Subcutaneous abdominal adipose tissue (tissue), 5 donors: ENCODE measurements at regions not wholly inside any gene's neighbourhood (a gene's known extent, or its start where the extent isn't known, plus 50 kb on each side); places are given as distances from the start of the nearest gene placed in this dataset.

ENCODE experiments used
- H3K27ac ChIP-seq: one replicate; pipeline ENCODE4 v1.7.0; 2013; ENCODE audit warnings: low read depth, mild to moderate bottlenecking, inconsistent platforms, low read length, moderate library complexity
- H3K27me3 ChIP-seq, 5 donors: one replicate each; pipeline ENCODE4 v1.7.0; 2013; ENCODE audit warnings: low read length in 5 of 5, inconsistent platforms in 1 of 5; ENCODE audit not compliant: control insufficient read depth in 5 of 5, insufficient read depth in 4 of 5
- H3K36me3 ChIP-seq, 5 donors: one replicate each; pipeline ENCODE4 v1.7.0; 2013; ENCODE audit warnings: low read length in 5 of 5; ENCODE audit not compliant: control insufficient read depth in 5 of 5, insufficient read depth in 5 of 5
- H3K4me1 ChIP-seq, 5 donors: one replicate each; pipeline ENCODE4 v1.7.0; 2013; ENCODE audit warnings: low read length in 5 of 5, mild to moderate bottlenecking in 3 of 5, moderate library complexity in 1 of 5; ENCODE audit not compliant: control insufficient read depth in 5 of 5, insufficient read depth in 5 of 5
- H3K4me3 ChIP-seq, 5 donors: one replicate each; pipeline ENCODE4 v1.7.0; 2013; ENCODE audit warnings: low read length in 5 of 5, low read depth in 1 of 5
- H3K9ac ChIP-seq, 5 donors: one replicate each; pipeline ENCODE4 v1.7.0; 2013; ENCODE audit warnings: low read length in 5 of 5, mild to moderate bottlenecking in 4 of 5, moderate library complexity in 3 of 5
- H3K9me3 ChIP-seq, 5 donors: one replicate each; pipeline ENCODE4 v1.7.0; 2013; ENCODE audit warnings: low read length in 5 of 5; ENCODE audit not compliant: control insufficient read depth in 5 of 5
- donor health status: healthy.
- donor health status: healthy.
- donor health status: healthy.
- donor health status: healthy.
- donor health status: healthy.

DNA sequence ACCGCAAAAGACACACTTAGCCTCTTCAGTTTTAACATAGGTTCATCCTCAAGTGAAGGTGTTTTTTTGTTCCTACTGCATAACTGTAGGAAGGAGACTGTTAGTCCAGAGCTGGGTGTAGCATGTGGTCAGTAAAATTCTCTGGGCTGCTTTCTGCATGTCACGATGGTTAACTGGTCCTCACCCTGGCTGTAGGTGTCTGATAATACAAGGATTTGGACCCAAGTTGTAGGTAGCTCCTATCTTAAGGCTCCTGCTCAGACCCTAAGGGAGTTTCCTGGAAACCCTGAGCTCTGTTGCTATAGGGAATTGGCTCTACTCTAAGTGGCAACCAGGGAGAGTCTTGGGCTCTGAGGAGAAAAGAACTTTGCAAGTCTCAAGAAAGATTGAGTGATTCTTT is 112.9 kb downstream of the SAMD9 start:
- Histone ChIP-seq H3K36me3 (no peaks in the 10 kb centered on the region), H3K27ac (no peak overlapping the region), H3K9me3 (no peaks in the 10 kb centered on the region), H3K9ac (no peak overlapping the region), H3K4me3 (no peak overlapping the region), H3K4me1 (no peaks in the 10 kb centered on the region), H3K27me3 (peaks cover 0 to 2% (median 0%) of the 10 kb centered on the region in 5 donors)

DNA sequence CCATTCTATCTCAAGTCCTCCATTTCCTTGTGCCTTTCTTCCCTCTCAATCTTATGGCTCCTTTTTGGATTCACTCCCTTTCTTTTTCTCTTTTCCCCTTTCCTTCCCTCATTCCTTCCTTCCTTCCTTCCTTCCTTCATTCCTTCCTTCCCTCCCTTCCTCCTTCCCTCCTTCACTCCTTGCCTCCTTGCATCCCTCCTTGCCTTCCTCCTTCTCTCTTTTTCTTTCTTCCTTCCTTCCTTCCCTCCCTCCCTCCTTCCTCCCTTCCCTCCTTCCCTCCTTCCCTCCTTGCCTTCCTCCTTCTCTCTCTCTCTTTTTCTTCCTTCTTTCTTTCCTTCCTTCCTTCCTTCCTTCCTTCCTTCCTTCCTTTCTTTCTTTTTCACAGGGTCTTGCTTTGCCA is 120.1 kb downstream of the SAMD9 start:
- Histone ChIP-seq H3K27ac (no peak overlapping the region), H3K4me3 (no peak overlapping the region), H3K9me3 (no peaks in the 10 kb centered on the region), H3K4me1 (no peaks in the 10 kb centered on the region), H3K9ac (no peak overlapping the region), H3K36me3 (no peaks in the 10 kb centered on the region), H3K27me3 (no peaks in the 10 kb centered on the region)

GRCh38 chr7:92997152-92997551 is 120.6 kb downstream of the SAMD9 start:
- Histone ChIP-seq H3K36me3 (no peaks in the 10 kb centered on the region), H3K4me3 (no peak overlapping the region), H3K27me3 (no peaks in the 10 kb centered on the region), H3K27ac (no peak overlapping the region), H3K4me1 (no peaks in the 10 kb centered on the region), H3K9ac (no peak overlapping the region), H3K9me3 (no peaks in the 10 kb centered on the region)

DNA sequence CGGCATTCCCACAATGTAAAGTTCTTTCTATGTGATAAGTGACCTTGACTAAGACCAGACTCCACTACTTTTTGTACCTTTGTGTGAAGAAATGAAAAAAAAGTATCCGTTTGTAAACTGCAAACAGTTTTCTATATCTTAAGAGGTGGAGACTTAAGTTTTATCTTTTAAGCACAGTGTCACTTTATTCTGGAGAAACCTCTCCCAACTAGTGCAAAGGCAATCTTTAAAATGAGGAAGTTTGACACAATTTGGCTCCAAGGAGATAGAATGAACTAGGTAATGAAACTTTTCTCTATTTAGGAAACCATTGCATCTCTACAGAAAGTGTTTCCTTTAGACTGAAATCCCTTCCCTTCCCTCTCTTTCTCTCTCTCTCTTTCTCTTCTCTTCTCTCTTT is 122.9 kb downstream of the SAMD9 start:
- H3K27me3 ChIP-seq: no peaks in the 10 kb centered on the region
- no peak overlapping the region for H3K4me3 ChIP-seq
- H3K9me3 ChIP-seq: no peaks in the 10 kb centered on the region
- H3K9ac ChIP-seq: no peak overlapping the region
- no peak overlapping the region for H3K27ac ChIP-seq
- H3K36me3 ChIP-seq: no peaks in the 10 kb centered on the region
- no peaks in the 10 kb centered on the region for H3K4me1 ChIP-seq

DNA sequence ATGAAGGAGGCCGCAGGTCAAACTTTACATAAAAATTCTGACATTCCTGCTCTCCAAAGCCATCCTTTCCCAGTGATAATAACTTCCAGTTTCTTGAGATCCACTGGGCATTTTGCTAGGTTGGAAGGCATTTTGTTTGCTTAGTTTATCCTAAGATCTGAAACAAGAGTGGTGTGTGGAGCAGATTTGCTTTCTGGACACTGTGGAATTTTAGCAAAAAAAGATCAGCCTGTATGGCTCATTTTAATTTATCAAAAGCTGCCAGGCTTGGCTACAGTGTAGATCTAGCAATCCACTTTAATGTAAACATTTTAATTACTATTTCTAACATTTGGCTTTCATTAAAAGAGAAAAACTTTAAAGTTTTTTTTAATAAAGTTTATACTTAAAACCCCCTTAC is 124.8 kb downstream of the SAMD9 start:
- no peak overlapping the region for H3K4me3 ChIP-seq
- H3K9ac ChIP-seq: no peak overlapping the region
- no peaks in the 10 kb centered on the region for H3K4me1 ChIP-seq
- no peaks in the 10 kb centered on the region for H3K9me3 ChIP-seq
- H3K27ac ChIP-seq: no peak overlapping the region
- no peaks in the 10 kb centered on the region for H3K27me3 ChIP-seq
- no peaks in the 10 kb centered on the region for H3K36me3 ChIP-seq

DNA sequence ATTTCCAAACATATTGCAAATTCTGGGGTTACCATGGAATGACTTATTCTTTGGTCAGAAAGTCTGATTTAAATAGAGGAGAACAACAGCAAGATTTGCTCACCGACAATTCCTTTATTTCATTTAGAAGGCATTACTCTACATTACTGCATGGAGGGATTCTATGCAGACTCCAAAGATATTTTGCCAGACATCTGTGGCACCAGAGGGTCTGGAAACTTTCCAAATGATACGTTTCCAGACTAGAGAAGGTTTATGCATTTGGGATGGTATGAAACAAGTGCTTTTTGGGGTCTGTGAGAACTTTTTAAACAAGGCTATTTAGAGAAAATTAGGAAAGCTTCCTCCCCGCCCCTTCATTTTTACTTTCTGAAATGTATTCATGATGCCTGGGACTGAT is 125.3 kb downstream of the SAMD9 start:
- no peak overlapping the region for H3K27ac ChIP-seq
- no peaks in the 10 kb centered on the region for H3K4me1 ChIP-seq
- no peak overlapping the region for H3K4me3 ChIP-seq
- no peaks in the 10 kb centered on the region for H3K36me3 ChIP-seq
- H3K9me3 ChIP-seq: no peaks in the 10 kb centered on the region
- no peak overlapping the region for H3K9ac ChIP-seq
- no peaks in the 10 kb centered on the region for H3K27me3 ChIP-seq

DNA sequence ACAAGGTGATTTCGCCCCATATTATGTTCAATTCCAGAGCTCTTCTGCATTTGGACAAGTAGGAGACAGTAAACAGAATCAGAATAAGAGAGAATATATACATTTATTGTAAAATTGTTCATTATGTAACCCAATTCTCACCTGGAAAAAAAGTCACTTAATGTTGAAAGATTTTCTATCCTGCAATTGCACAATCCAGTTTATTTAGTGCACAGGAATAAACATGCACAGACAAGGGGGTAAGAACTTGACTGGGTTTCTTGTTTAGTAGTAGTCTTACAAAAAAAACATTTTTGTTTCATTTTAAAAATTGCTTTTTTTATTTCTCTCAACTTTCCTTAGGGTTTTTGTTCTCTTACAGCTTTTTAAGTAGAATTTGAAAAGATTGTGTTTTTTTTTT is 126.6 kb downstream of the SAMD9 start:
- H3K9ac ChIP-seq: no peak overlapping the region
- H3K4me3 ChIP-seq: no peak overlapping the region
- no peaks in the 10 kb centered on the region for H3K27me3 ChIP-seq
- H3K27ac ChIP-seq: no peak overlapping the region
- H3K4me1 ChIP-seq: no peaks in the 10 kb centered on the region
- H3K9me3 ChIP-seq: no peaks in the 10 kb centered on the region
- no peaks in the 10 kb centered on the region for H3K36me3 ChIP-seq

DNA sequence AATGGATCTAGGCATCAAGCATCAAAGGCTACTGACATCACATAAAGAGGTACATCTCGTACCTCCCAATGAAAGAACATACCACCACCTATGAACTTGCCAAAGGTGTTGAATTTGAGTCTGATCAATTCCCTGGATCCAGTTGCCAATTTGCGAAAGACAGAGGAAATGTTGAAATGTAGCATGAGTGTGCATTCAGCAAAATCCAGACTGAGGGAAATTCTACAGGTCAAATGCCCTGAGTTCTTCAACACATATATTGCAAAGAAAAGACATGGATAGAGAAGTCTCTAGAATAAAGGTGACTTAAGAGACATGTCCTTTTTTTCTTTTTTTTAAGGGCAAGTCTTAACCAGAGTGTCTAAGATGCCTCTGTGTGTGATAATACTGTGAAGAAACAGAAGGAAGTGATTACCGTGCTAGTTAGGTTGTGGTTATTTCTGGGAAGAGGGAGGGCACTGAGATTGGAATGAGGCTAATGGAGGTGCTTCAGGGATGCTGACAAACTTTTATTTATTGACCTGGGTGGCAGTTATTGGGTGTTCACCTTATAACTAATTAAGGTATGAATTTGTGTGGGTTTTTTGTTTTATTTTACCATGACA is 128.7 kb downstream of the SAMD9 start:
- H3K4me3 ChIP-seq: no peak overlapping the region
- H3K36me3 ChIP-seq: no peaks in the 10 kb centered on the region
- H3K27ac ChIP-seq: no peak overlapping the region
- H3K4me1 ChIP-seq: no peaks in the 10 kb centered on the region
- H3K9ac ChIP-seq: no peak overlapping the region
- no peaks in the 10 kb centered on the region for H3K9me3 ChIP-seq
- no peaks in the 10 kb centered on the region for H3K27me3 ChIP-seq

DNA sequence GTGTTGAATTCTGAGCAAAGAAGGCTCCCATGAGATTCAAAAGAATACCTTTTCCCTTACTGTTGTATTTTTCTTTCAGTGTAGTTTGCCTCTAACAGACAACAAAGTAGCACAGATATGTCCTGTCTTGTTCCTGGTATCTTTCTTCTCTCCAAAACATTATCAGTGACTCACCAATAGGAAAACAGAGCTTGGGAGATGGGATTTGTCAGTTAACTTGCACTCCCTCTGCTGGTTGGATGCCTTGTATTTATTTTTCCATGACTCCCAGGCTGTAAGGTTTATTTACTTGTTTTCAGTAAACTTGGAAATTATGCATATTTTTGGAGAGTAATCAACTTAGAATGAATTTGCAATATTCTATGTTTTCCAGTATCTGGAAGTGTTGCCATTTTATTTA is 129.7 kb downstream of the SAMD9 start:
- Histone ChIP-seq H3K36me3 (no peaks in the 10 kb centered on the region), H3K27ac (no peak overlapping the region), H3K27me3 (no peaks in the 10 kb centered on the region), H3K4me1 (no peaks in the 10 kb centered on the region), H3K4me3 (no peak overlapping the region), H3K9me3 (no peaks in the 10 kb centered on the region), H3K9ac (no peak overlapping the region)

GRCh38 chr7:92987538-92987937 is 130.2 kb downstream of the SAMD9 start:
- H3K4me1 ChIP-seq: no peaks in the 10 kb centered on the region
- no peak overlapping the region for H3K9ac ChIP-seq
- no peak overlapping the region for H3K27ac ChIP-seq
- no peak overlapping the region for H3K4me3 ChIP-seq
- H3K36me3 ChIP-seq: no peaks in the 10 kb centered on the region
- no peaks in the 10 kb centered on the region for H3K9me3 ChIP-seq
- H3K27me3 ChIP-seq: no peaks in the 10 kb centered on the region

DNA sequence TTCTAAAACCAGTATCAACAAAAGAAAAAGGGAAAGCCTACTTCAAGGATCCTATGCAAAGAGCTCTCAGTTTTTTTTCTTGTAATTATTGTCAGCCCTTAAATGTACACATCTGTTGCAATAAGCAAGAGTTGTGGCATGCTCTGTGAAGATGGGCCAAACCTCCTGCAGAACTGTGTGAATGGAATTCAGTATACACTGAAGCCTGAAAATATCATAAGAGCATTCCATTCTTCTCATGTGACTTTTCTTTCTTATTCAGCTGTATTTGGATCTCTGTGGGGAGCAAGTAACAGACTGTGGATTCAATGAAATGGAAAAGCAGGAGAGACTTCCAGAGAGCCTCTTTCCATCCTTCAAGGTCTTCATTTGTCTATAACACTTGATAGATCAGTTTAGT is 130.7 kb downstream of the SAMD9 start:
- Histone ChIP-seq H3K36me3 (no peaks in the 10 kb centered on the region), H3K4me1 (no peaks in the 10 kb centered on the region), H3K9me3 (no peaks in the 10 kb centered on the region), H3K4me3 (no peak overlapping the region), H3K27ac (no peak overlapping the region), H3K9ac (no peak overlapping the region), H3K27me3 (no peaks in the 10 kb centered on the region)
